ENCODE measurements at regions not wholly inside any gene's neighbourhood (a gene's known extent, or its start where the extent isn't known, plus 50 kb on each side); places are given as distances from the start of the nearest gene placed in this dataset.
"Not testable (repeated sequence)": the region's sequence is repeated elsewhere in the genome, so short reads cannot be mapped to it uniquely, and the experiment has no call there.

DNA sequence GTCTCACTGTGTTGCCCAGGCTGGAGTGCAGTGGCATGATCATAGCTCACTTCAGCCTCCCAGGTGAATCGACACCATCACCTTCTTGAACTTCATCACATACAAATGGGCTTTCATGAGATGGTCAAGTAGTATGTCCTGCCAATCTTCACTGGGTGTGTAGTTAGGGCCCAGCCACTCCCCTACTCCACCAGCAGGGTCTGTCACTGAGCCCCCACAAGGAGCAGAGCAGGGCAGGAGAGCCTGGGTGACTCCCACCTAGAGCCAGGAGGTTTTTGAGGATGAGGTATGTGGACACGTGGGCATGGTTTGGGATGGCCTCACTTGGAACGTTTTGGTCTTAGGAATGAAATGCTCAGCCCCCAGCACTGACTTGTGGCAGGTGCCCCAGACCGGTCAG lies 4037.7 kb upstream of the TPTE start:
- DNase-seq (ENCODE audit: low read depth, low spot score); intact Hi-C loops (cut with micrococcal nuclease; ENCODE audit: unreplicated experiment); H2AFZ ChIP-seq (ENCODE audit: control insufficient read depth, low read depth, low read length); in situ Hi-C loops (cut with MboI); POLR2A ChIA-PET; CTCF ChIA-PET; RAD21 ChIA-PET (ENCODE audit: unreplicated experiment); H4K20me1 ChIP-seq (ENCODE audit: control insufficient read depth, insufficient read depth); SMC1A ChIA-PET (ENCODE audit: uncharacterized antibody, unreplicated experiment); H3K36me3 ChIP-seq (ENCODE audit: control insufficient read depth in 2 of 2, insufficient read depth in 2 of 2, low read length in 1 of 2); BruUV-seq (replicated peaks); H3K27me3 ChIP-seq (replicated peaks in 1 of 2; ENCODE audit: control insufficient read depth in 2 of 2, insufficient read depth in 2 of 2, low read length in 1 of 2); H3K4me3 ChIP-seq; H3K79me2 ChIP-seq (ENCODE audit: control insufficient read depth, insufficient read depth, low read length); H3K9me3 ChIP-seq (replicated peaks; ENCODE audit: control insufficient read depth, insufficient read depth, low read length); H3K4me1 ChIP-seq (ENCODE audit: control insufficient read depth, insufficient read depth, low read length); H3K27ac ChIP-seq (ENCODE audit: control insufficient read depth, insufficient read depth); H3K9ac ChIP-seq (ENCODE audit: control insufficient read depth, insufficient read depth, low read length); FAIRE-seq; H3K4me2 ChIP-seq (ENCODE audit: control insufficient read depth, insufficient read depth): not testable (repeated sequence)
- ATAC-seq: peak; percentile 51
- no CpG with 5 or more reads among the region's 4 CpGs for WGBS (ENCODE audit: insufficient coverage, insufficient replicate concordance, low lambda C conversion rate, missing lambda C conversion rate)

GRCh38 chr21:6486821-6487220 lies 4034.6 kb upstream of the TPTE start:
- POLR2A ChIA-PET; H3K27ac ChIP-seq (ENCODE audit: control insufficient read depth, insufficient read depth); in situ Hi-C loops (cut with MboI); H3K9ac ChIP-seq (ENCODE audit: control insufficient read depth, insufficient read depth, low read length); FAIRE-seq; H3K27me3 ChIP-seq (replicated peaks in 1 of 2; ENCODE audit: control insufficient read depth in 2 of 2, insufficient read depth in 2 of 2, low read length in 1 of 2); ATAC-seq; intact Hi-C loops (cut with micrococcal nuclease; ENCODE audit: unreplicated experiment); H3K4me3 ChIP-seq; SMC1A ChIA-PET (ENCODE audit: uncharacterized antibody, unreplicated experiment); RAD21 ChIA-PET (ENCODE audit: unreplicated experiment); H3K79me2 ChIP-seq (ENCODE audit: control insufficient read depth, insufficient read depth, low read length); H4K20me1 ChIP-seq (ENCODE audit: control insufficient read depth, insufficient read depth); H3K9me3 ChIP-seq (replicated peaks; ENCODE audit: control insufficient read depth, insufficient read depth, low read length); CTCF ChIA-PET; H3K4me2 ChIP-seq (ENCODE audit: control insufficient read depth, insufficient read depth); H2AFZ ChIP-seq (ENCODE audit: control insufficient read depth, low read depth, low read length); H3K36me3 ChIP-seq (ENCODE audit: control insufficient read depth in 2 of 2, insufficient read depth in 2 of 2, low read length in 1 of 2); DNase-seq (ENCODE audit: low read depth, low spot score); H3K4me1 ChIP-seq (ENCODE audit: control insufficient read depth, insufficient read depth, low read length): not testable (repeated sequence)
- WGBS (ENCODE audit: insufficient coverage, insufficient replicate concordance, low lambda C conversion rate, missing lambda C conversion rate): 20% methylated on average over 1 of the region's 26 CpGs
- BruUV-seq (replicated peaks): TSS peak; percentile 11

DNA sequence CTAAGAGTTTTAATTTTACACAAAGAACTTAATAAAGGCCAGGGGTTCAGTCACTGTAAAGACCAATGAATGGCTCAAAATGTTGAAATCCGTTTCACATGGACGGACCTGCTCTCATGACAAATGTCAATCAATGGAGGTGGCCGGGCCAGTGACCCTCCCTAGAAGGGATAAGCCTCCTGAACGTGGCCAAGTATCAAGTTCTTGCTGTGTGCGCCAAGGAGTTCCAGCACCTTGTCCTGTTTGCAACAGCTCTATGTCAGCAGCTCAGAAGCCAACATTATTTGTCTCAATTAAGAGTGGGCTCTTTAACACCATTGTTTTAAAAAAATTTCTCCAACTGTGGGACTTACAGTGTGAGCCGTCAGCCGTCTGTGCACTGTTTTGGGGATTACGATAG lies 4028.7 kb upstream of the TPTE start:
- H3K9ac ChIP-seq (ENCODE audit: control insufficient read depth, insufficient read depth, low read length); H3K27me3 ChIP-seq (replicated peaks in 1 of 2; ENCODE audit: control insufficient read depth in 2 of 2, insufficient read depth in 2 of 2, low read length in 1 of 2); FAIRE-seq; H3K27ac ChIP-seq (ENCODE audit: control insufficient read depth, insufficient read depth); SMC1A ChIA-PET (ENCODE audit: uncharacterized antibody, unreplicated experiment); POLR2A ChIA-PET; H3K9me3 ChIP-seq (replicated peaks; ENCODE audit: control insufficient read depth, insufficient read depth, low read length); H4K20me1 ChIP-seq (ENCODE audit: control insufficient read depth, insufficient read depth); H3K4me3 ChIP-seq; H3K36me3 ChIP-seq (ENCODE audit: control insufficient read depth in 2 of 2, insufficient read depth in 2 of 2, low read length in 1 of 2); H2AFZ ChIP-seq (ENCODE audit: control insufficient read depth, low read depth, low read length); H3K79me2 ChIP-seq (ENCODE audit: control insufficient read depth, insufficient read depth, low read length); ATAC-seq; in situ Hi-C loops (cut with MboI); BruUV-seq (replicated peaks); H3K4me1 ChIP-seq (ENCODE audit: control insufficient read depth, insufficient read depth, low read length); RAD21 ChIA-PET (ENCODE audit: unreplicated experiment); H3K4me2 ChIP-seq (ENCODE audit: control insufficient read depth, insufficient read depth); CTCF ChIA-PET; DNase-seq (ENCODE audit: low read depth, low spot score); intact Hi-C loops (cut with micrococcal nuclease; ENCODE audit: unreplicated experiment): not testable (repeated sequence)
- WGBS (ENCODE audit: insufficient coverage, insufficient replicate concordance, low lambda C conversion rate, missing lambda C conversion rate): no CpG with 5 or more reads among the region's 8 CpGs

DNA sequence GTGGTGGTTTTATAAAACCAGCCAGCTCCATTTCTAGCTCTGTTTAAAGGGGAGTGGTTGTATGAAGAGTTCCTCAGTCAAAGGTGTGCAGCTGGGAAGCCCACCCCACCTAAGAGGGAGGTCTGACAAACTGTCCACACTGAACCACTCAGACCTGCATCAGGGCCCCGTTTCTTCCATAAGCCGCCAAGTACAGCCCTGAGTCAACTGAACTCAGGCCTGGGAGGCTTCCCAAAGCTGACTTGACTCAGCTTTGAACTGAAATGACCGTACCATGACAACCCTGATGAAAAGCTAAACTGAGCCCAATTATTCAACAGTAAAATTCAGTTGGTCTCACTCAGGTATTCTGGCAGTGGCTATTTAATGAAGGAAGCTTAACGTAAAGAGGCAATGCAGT lies 4027.4 kb upstream of the TPTE start:
- H4K20me1 ChIP-seq (ENCODE audit: control insufficient read depth, insufficient read depth); RAD21 ChIA-PET (ENCODE audit: unreplicated experiment); intact Hi-C loops (cut with micrococcal nuclease; ENCODE audit: unreplicated experiment); H3K4me2 ChIP-seq (ENCODE audit: control insufficient read depth, insufficient read depth); H3K4me3 ChIP-seq; BruUV-seq (replicated peaks); H3K36me3 ChIP-seq (ENCODE audit: control insufficient read depth in 2 of 2, insufficient read depth in 2 of 2, low read length in 1 of 2); H3K79me2 ChIP-seq (ENCODE audit: control insufficient read depth, insufficient read depth, low read length); FAIRE-seq; H2AFZ ChIP-seq (ENCODE audit: control insufficient read depth, low read depth, low read length); H3K4me1 ChIP-seq (ENCODE audit: control insufficient read depth, insufficient read depth, low read length); SMC1A ChIA-PET (ENCODE audit: uncharacterized antibody, unreplicated experiment); in situ Hi-C loops (cut with MboI); H3K9ac ChIP-seq (ENCODE audit: control insufficient read depth, insufficient read depth, low read length); DNase-seq (ENCODE audit: low read depth, low spot score); POLR2A ChIA-PET; ATAC-seq; H3K27me3 ChIP-seq (replicated peaks in 1 of 2; ENCODE audit: control insufficient read depth in 2 of 2, insufficient read depth in 2 of 2, low read length in 1 of 2); CTCF ChIA-PET; H3K9me3 ChIP-seq (replicated peaks; ENCODE audit: control insufficient read depth, insufficient read depth, low read length); H3K27ac ChIP-seq (ENCODE audit: control insufficient read depth, insufficient read depth): not testable (repeated sequence)
- WGBS (ENCODE audit: insufficient coverage, insufficient replicate concordance, low lambda C conversion rate, missing lambda C conversion rate): no CpG with 5 or more reads among the region's 4 CpGs

Measured in GM12878 (cell line).